Astrocyte (in vitro differentiated cells and primary cell): ENCODE measurements at regions not wholly inside any gene's neighbourhood (a gene's known extent, or its start where the extent isn't known, plus 50 kb on each side); places are given as distances from the start of the nearest gene placed in this dataset.
A peak's percentile ranks its signal among the peaks of the same experiment; 100 is the strongest.

Experiments
- DNase-seq: peaks from one replicate; pipeline ENCODE4 v3.0.0-alpha.2; 2010; ENCODE audit warnings: low read depth
- FAIRE-seq: peaks from 2 replicates; lab custom pipeline; 2011; peaks lifted over from hg19 to GRCh38; lab: Jason Lieb, UNC
- H2AFZ ChIP-seq: 2 replicates; pipeline ENCODE4 v1.6.0; 2012; ENCODE audit warnings: low read depth, low read length, inconsistent platforms
- H3K27ac ChIP-seq: 2 replicates; pipeline ENCODE4 v1.5.1; 2011; ENCODE audit warnings: low read depth, low read length, inconsistent platforms
- H3K27me3 ChIP-seq: 2 replicates; pipeline ENCODE4 v1.6.0; 2011; ENCODE audit warnings: low read length, inconsistent platforms; ENCODE audit not compliant: insufficient read depth
- H3K36me3 ChIP-seq: 2 replicates; pipeline ENCODE4 v1.5.1; 2011; ENCODE audit warnings: low read length, inconsistent platforms; ENCODE audit not compliant: insufficient read depth
- H3K4me1 ChIP-seq: 2 replicates; pipeline ENCODE4 v1.5.1; 2011; ENCODE audit warnings: low read length, inconsistent platforms; ENCODE audit not compliant: insufficient read depth
- H3K4me2 ChIP-seq: 2 replicates; pipeline ENCODE4 v1.6.0; 2012; ENCODE audit warnings: low read length, inconsistent platforms
- H3K4me3 ChIP-seq: 2 replicates; pipeline ENCODE4 v1.5.1; 2011; ENCODE audit warnings: low read depth, mild to moderate bottlenecking, low read length, inconsistent platforms; ENCODE audit not compliant: insufficient read depth
- H3K79me2 ChIP-seq: 2 replicates; pipeline ENCODE4 v1.6.0; 2012; ENCODE audit warnings: mild to moderate bottlenecking, low read length, inconsistent platforms; ENCODE audit not compliant: insufficient read depth
- H3K9ac ChIP-seq: 2 replicates; pipeline ENCODE4 v1.6.0; 2012; ENCODE audit warnings: mild to moderate bottlenecking, low read length, inconsistent platforms
- H3K9me3 ChIP-seq: 2 replicates; pipeline ENCODE4 v1.5.1; 2012; ENCODE audit warnings: low read depth, mild to moderate bottlenecking, low read length, inconsistent platforms; ENCODE audit not compliant: insufficient read depth
- H4K20me1 ChIP-seq: 2 replicates; pipeline ENCODE4 v1.6.0; 2012; ENCODE audit warnings: low read length, inconsistent platforms; ENCODE audit not compliant: insufficient read depth
- H3K27ac Mint-ChIP-seq: one replicate; pipeline ENCODE4 v1.8.0; 2021; ENCODE audit warnings: mild to moderate bottlenecking, mixed read lengths; ENCODE audit not compliant: unreplicated experiment
- H3K27me3 Mint-ChIP-seq: one replicate; pipeline ENCODE4 v1.8.0; 2021; ENCODE audit warnings: low read depth, mixed read lengths; ENCODE audit not compliant: unreplicated experiment
- H3K36me3 Mint-ChIP-seq: one replicate; pipeline ENCODE4 v1.8.0; 2021; ENCODE audit warnings: low read depth, mixed read lengths; ENCODE audit not compliant: unreplicated experiment
- H3K4me1 Mint-ChIP-seq: one replicate; pipeline ENCODE4 v1.8.0; 2021; ENCODE audit warnings: low read depth, mixed read lengths; ENCODE audit not compliant: unreplicated experiment
- H3K4me3 Mint-ChIP-seq: one replicate; pipeline ENCODE4 v1.8.0; 2021; ENCODE audit warnings: mild to moderate bottlenecking, moderate library complexity, mixed read lengths; ENCODE audit not compliant: unreplicated experiment
- H3K9me3 Mint-ChIP-seq: one replicate; pipeline ENCODE4 v1.8.0; 2021; ENCODE audit warnings: mild to moderate bottlenecking, mixed read lengths; ENCODE audit not compliant: unreplicated experiment
- CTCF ChIP-seq: IDR thresholded peaks from 2 replicates; pipeline ENCODE4 v1.5.1; 2011; ENCODE audit warnings: low read depth, mild to moderate bottlenecking, inconsistent platforms, low read length, moderate library complexity; ENCODE audit not compliant: insufficient read depth
- EZH2 ChIP-seq: IDR thresholded peaks from 2 replicates; pipeline ENCODE4 v1.6.1; 2012; ENCODE audit warnings: mild to moderate bottlenecking, low read length, inconsistent platforms; ENCODE audit not compliant: insufficient read depth

DNA sequence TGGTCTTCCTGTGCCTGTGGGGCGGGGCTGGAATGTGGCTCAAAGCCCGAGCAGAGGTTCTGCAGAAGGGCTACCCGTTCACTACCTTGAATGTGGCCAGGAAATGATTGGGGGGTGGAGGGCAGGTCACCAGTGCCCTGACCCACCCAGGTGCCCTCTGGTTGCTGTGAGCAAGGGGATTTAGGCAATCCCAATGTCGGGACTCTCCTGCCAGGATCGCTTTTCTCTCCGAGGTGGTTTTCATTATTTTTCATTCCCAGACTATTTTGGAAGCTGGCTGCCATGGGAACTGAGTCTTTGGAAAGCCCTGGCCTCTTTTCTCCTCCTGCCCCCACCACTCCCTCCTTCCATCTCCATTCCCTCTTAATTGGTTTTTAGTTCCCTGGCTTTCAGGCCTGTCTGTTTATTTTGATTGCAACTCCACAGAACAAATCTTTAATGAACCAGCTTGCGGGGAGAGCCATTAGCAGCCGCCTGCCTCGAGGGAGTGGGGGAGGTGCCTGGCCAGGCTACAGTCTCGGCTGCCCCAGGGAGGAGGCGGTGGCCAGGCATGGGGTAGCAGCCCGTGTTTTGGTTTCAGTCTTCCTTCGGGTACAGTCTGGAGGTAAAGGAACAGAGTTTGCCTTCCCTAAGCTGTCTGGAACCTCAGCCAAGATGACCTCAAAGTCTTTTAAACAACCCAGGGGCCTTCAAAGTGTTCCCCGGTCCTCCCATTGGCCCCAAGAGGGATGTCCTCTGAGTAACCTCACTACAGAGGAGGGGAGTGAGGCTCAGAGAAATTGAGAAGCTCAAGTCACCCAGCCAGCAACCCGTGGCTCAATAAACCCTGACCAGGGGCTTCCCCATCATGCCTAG, 114.4 kb upstream of the HAAO start:
- Mint-ChIP-seq H3K4me1 (peaks cover 14% of the 10 kb centered on the region), H3K4me3 (no peak overlapping the region), H3K36me3 (no peaks in the 10 kb centered on the region), H3K27ac (peak overlapping the region; percentile 68), H3K9me3 (no peaks in the 10 kb centered on the region), H3K27me3 (peaks cover 11% of the 10 kb centered on the region)
- Histone ChIP-seq H2AFZ (peak overlapping the region; percentile 88), H3K36me3 (no peaks in the 10 kb centered on the region), H4K20me1 (no peaks in the 10 kb centered on the region), H3K9ac (peak overlapping the region; percentile 59), H3K4me1 (peaks cover 24% of the 10 kb centered on the region), H3K79me2 (no peaks in the 10 kb centered on the region), H3K27me3 (no peaks in the 10 kb centered on the region), H3K4me2 (peak overlapping the region; percentile 65), H3K27ac (peak overlapping the region; percentile 40), H3K9me3 (no peaks in the 10 kb centered on the region), H3K4me3 (peak overlapping the region; percentile 8)
- FAIRE-seq: no peak
- peak; percentile 52 for DNase-seq
- TF ChIP-seq EZH2: no peak
- TF ChIP-seq CTCF: no peak

DNA sequence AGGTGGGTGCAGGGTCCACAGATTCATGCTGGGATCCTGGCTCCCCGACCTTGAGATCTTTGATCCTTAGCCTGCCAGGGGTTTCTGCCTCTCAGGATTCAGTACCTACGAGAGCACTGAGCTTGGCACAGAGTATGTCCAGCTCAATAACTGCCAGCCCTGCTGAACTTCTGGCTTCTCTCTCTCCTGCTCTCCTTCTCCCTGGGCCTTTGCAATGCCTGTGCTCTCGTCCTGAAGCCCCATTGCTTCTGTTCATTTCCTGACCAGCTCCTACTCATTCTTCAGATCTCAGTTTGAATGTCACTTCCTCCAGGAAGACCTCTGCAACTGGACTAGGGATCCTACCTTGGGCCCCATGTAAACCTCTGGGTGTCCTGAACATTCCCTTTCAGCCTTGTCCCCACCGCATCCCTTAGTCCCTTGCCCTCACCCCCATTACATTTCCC, 113.8 kb upstream of the HAAO start:
- peak overlapping the region; percentile 65 for H3K4me2 ChIP-seq
- H3K4me1 Mint-ChIP-seq: peaks cover 20% of the 10 kb centered on the region
- no peaks in the 10 kb centered on the region for H3K79me2 ChIP-seq
- TF ChIP-seq EZH2 (no peak), CTCF (no peak)
- H3K4me1 ChIP-seq: peaks cover 30% of the 10 kb centered on the region
- H3K27me3 ChIP-seq: no peaks in the 10 kb centered on the region
- no peaks in the 10 kb centered on the region for H3K36me3 ChIP-seq
- H3K27me3 Mint-ChIP-seq: peaks cover 11% of the 10 kb centered on the region
- no peak overlapping the region for H3K4me3 ChIP-seq
- H4K20me1 ChIP-seq: no peaks in the 10 kb centered on the region
- peak overlapping the region; percentile 88 for H2AFZ ChIP-seq
- no peak overlapping the region for H3K27ac ChIP-seq
- H3K9me3 Mint-ChIP-seq: no peaks in the 10 kb centered on the region
- no peaks in the 10 kb centered on the region for H3K36me3 Mint-ChIP-seq
- FAIRE-seq: no peak
- H3K4me3 Mint-ChIP-seq: no peak overlapping the region
- peak overlapping the region; percentile 68 for H3K27ac Mint-ChIP-seq
- H3K9ac ChIP-seq: peak overlapping the region; percentile 59
- H3K9me3 ChIP-seq: no peaks in the 10 kb centered on the region
- no peak for DNase-seq
